GM06990 (cell line): ENCODE measurements at regions not wholly inside any gene's neighbourhood (a gene's known extent, or its start where the extent isn't known, plus 50 kb on each side); places are given as distances from the start of the nearest gene placed in this dataset.

Source experiments
- DNase-seq: peaks from one replicate; pipeline ENCODE4 v3.0.0-alpha.2; 2011; ENCODE audit not compliant: insufficient read length; ENCODE audit errors: extremely low read depth
- H3K27me3 ChIP-seq: replicated peaks from 2 replicates; pipeline ENCODE4 v1.6.0; 2011; ENCODE audit warnings: low read length; ENCODE audit not compliant: control insufficient read depth, insufficient read depth
- H3K36me3 ChIP-seq: 2 replicates; pipeline ENCODE4 v1.5.1; 2011; ENCODE audit warnings: low read length; ENCODE audit not compliant: control insufficient read depth, insufficient read depth
- H3K4me3 ChIP-seq: replicated peaks from 2 replicates; pipeline ENCODE4 v1.5.1; 2011; ENCODE audit warnings: low read depth, mild to moderate bottlenecking, control low read depth, low read length
- CTCF ChIP-seq: IDR thresholded peaks from 2 replicates; pipeline ENCODE4 v1.5.1; 2011; ENCODE audit warnings: low read length, control low read depth, mild to moderate bottlenecking, inconsistent platforms; ENCODE audit not compliant: insufficient read depth, poor library complexity, severe bottlenecking

GRCh38 chr16:72621651-72622050 is 426.3 kb downstream of the ZFHX3 start:
- no peak for DNase-seq
- no peaks in the 10 kb centered on the region for H3K27me3 ChIP-seq
- TF ChIP-seq CTCF, result no peak
- no peak overlapping the region for H3K4me3 ChIP-seq
- no peaks in the 10 kb centered on the region for H3K36me3 ChIP-seq

- no peak overlapping the region for H3K4me3 ChIP-seq
- H3K27me3 ChIP-seq, result no peaks in the 10 kb centered on the region
- no peak for DNase-seq
- no peak for TF ChIP-seq CTCF
- no peaks in the 10 kb centered on the region for H3K36me3 ChIP-seq
Measured at GRCh38 chr16:72620853-72621252, 427.1 kb downstream of the ZFHX3 start.

GRCh38 chr16:72620348-72620747 is 427.6 kb downstream of the ZFHX3 start:
- Histone ChIP-seq H3K27me3 (no peaks in the 10 kb centered on the region), H3K36me3 (no peaks in the 10 kb centered on the region), H3K4me3 (no peak overlapping the region)
- TF ChIP-seq CTCF, result no peak
- no peak for DNase-seq

- DNase-seq, result no peak
- Histone ChIP-seq H3K36me3 (no peaks in the 10 kb centered on the region), H3K27me3 (no peaks in the 10 kb centered on the region), H3K4me3 (no peak overlapping the region)
- no peak for TF ChIP-seq CTCF
Measured at GRCh38 chr16:72615856-72616255, 432.1 kb downstream of the ZFHX3 start.

GRCh38 chr16:72612718-72613117 is 435.2 kb downstream of the ZFHX3 start:
- DNase-seq, result no peak
- no peaks in the 10 kb centered on the region for H3K36me3 ChIP-seq
- no peak for TF ChIP-seq CTCF
- no peak overlapping the region for H3K4me3 ChIP-seq
- no peaks in the 10 kb centered on the region for H3K27me3 ChIP-seq

- no peak for DNase-seq
- no peak for TF ChIP-seq CTCF
- no peaks in the 10 kb centered on the region for H3K27me3 ChIP-seq
- no peak overlapping the region for H3K4me3 ChIP-seq
- no peaks in the 10 kb centered on the region for H3K36me3 ChIP-seq
Measured at GRCh38 chr16:72612256-72612655, 435.7 kb downstream of the ZFHX3 start.
